Cerebellar nuclear complex (tissue), 1 donor: ENCODE measurements at regions not wholly inside any gene's neighbourhood (a gene's known extent, or its start where the extent isn't known, plus 50 kb on each side); places are given as distances from the start of the nearest gene placed in this dataset.
"Not testable (repeated sequence)": the region's sequence is repeated elsewhere in the genome, so short reads cannot be mapped to it uniquely, and the experiment has no call there.

Experiments
- DNase-seq, 2 experiments: peaks; one replicate each; lab custom pipeline; 2025; lab: John Stamatoyannopoulos, UW

DNA sequence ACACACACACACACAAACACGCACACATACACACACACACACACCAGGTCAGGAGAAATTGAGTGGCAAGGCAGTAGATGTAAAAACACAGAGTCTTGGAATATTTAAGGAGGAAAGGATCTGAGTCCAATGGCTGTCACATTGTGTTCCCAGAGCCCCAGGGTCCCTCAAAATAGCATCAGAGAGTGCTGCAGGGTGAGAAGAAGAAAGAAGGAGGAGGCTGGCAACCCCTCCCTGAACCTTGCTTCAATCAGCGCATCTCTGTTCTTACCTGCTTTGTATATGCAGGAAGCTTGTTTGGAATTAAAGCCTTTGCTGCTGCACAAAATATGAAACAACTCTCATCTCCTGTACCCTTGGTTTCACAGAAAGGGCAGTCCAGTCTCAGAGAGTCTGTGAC is 406.5 kb downstream of the MIAT start:
- DNase-seq = no peak

DNA sequence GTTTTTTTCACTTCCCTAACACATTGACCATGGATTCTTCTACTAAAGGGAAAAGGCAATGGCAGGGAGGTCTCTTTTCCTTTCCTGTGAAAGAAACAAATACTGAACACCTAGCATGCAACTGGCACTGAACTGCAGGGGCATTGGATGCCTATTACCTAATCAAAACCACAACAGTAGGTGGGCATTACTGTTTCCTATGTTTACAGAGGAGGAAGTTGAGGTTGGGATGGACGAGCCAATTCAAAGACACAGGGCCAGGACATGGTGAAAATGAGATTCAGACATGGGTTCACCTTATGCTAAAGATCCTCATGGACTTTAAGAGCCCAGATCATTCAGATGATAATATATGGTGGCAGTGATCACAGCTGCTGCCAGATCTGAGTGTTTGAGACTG is 407.0 kb downstream of the MIAT start:
- DNase-seq = no peak

DNA sequence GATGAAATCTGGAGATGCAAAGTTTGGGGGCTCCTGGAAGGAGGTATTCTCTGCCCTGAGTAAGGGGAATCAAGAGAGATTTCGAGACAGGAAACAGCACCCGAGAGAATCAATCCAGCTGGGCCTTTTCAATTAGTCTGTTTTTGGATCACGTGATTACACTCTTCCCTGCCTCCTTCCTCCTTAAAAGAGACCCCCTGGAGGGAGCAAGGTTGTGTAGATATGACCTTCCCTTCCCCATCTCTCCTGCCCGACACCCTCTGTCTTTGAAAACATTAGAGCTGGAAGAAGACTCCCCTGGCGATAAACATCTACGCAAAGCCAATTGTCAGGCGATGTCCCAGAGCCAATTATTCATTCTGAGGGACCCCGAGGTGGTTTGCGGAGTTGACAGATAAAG is 407.9 kb downstream of the MIAT start:
- no peak for DNase-seq

DNA sequence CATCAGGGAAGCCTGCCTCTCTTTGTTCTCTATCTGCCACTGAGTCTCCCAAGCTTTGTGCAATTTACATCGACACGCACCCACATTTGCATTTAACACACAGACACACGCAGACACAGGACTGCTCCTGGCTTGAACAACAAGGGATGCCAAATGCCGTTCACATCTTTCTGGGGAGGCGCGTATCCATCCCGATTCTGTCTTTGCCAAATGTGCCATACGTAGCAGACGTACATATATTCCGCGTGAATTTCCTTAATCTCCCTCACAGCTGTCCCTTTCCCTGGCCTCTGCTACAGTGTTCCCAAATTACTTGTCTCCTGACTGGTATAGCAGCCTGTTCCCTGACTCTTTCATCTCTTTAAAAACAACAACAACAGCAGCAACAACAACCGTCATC is 409.5 kb downstream of the MIAT start:
- DNase-seq = no peak

DNA sequence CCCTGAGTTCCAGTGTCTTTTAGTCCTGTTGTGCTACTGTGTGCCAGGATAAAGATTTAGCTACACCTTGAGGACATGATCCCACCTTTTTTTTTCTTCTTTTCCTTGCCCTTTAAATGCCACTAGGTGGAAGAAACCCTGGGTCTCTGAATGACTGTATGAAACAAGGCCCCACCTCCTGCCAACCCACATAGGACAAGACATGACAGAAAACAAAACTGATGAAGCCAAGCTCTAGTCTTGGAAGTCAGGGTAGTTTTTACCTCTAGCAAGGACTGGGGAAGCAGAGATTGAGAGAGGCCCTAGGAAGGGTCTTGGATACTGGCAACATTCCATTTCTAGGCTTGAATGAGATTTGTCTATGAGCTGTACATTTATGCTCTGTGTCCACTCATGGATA is 410.7 kb downstream of the MIAT start:
- DNase-seq = no peak

DNA sequence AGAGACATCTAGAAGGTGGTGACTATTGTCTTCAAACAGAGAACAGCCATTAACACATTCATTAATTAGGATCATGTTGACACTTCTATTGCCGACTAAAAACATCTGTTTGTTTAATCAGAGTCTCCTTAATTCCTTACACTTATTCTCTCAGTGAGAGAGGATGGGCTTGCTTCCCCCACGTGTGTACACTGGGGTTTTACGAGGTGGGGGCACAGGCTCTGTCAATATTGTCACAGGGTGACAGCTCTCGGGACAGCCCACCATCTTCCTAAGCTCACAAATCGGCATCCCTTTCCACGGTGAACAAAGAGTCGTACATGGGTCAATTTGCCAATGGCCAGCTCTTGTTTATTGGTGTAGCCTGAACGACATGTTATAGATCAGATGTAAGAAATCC is 413.2 kb downstream of the MIAT start:
- DNase-seq = no peak

DNA sequence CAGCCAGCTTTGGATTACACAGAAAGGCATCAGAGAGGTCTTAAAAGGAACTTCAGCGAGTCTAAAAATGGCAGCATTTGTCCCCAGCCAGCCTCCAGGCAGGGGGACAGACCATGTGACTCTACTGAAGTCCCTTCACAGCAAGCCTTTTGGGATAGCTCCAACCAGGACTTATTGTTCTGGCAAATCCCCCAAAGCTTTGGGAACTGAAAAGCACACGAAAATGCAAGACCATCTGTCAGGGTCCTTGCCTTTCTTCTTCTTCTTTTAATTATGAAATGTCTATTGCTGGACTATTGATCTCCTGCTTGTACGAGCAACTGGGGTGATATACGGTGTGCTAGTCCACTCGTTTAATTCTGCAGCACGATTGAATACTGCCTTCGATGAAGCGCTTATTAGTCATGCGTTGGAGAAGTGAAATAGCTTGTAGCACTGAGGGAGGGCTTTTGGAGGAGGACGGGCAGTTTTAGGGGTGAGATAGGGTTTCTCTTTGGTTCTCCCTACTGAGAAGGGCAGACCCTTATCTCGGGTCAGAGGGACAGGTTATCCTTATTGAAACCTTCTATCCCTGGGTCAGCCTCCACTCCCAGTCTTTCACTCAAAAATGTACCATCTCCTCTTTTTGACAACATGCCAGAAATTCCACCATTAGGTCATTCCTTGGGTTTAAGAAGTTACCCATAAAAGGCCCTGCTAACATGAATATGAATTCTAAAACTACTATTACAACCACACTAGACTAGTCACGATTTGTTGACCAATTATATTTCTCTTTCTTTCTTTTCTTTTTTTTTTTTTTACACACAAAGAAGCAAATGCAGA is 416.4 kb downstream of the MIAT start:
- DNase-seq = no peak

DNA sequence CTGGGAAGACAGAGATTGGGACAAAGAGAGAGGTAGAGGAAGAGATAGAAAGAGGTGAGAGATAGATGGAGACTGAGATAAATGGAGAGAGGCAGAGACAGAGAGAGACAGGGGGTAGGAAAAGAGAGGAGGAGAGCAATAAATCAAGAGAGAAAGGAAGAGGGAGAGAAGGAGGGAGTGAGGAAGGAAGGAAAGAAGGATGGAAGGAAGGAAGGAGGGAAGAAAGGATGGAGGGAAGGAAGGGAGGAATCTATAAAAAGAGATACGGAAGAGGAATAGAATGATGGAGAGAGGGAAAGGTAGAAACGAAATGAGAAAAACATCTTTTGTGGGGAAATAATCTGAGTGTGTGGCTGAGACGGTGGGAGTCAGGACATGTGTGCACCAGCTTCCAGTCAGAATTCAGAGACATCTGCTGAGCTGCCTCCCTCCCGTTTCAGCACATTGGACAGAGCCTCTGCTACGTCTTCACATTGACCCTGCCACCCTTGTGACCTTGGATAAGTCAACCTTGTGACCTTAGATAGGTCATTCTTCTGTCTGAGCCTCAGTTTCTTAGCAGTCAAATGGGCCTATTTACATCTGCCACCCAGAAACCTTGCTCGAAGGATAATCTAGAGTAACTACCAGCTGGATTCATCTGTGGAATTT is 417.8 kb downstream of the MIAT start:
- DNase-seq = no peak

DNA sequence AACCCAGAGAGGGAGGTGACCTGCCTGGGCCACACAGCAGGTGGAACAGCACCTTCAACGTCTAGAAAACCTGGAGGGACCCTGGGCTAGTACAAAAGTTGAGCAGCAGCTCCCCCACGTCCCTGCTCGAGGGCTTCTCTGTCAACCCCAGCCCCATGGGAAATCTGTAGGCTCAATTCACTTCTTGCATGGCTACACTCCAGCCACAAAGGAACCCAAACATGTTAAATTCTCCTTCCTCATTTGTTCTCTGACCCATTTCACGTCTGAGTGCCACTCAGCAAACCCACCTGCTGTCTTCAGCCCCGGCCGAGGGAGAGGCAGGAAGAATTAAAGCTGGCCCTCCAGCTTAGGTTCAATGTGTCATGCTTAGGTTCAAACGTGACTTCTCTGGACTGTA is 418.5 kb downstream of the MIAT start:
- DNase-seq = no peak

DNA sequence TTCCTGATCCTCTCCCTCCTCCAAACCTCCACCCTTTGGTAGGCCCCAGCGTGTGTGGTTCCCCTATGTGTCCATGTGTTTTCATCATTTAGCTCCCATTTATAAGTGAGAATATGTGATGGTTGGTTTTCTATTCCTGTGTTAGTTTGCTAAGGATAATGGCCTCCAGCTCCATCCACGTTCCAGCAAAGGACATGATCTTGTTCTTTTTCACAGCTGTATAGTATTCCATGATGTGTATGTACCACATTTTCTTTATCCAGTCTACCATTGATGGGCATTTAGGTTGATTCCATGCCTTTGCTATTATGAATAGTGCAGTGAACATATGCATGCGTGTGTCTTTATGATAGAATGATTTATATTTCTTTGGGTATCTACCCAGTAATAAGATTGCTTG is 420.7 kb downstream of the MIAT start:
- not testable (repeated sequence) for DNase-seq

DNA sequence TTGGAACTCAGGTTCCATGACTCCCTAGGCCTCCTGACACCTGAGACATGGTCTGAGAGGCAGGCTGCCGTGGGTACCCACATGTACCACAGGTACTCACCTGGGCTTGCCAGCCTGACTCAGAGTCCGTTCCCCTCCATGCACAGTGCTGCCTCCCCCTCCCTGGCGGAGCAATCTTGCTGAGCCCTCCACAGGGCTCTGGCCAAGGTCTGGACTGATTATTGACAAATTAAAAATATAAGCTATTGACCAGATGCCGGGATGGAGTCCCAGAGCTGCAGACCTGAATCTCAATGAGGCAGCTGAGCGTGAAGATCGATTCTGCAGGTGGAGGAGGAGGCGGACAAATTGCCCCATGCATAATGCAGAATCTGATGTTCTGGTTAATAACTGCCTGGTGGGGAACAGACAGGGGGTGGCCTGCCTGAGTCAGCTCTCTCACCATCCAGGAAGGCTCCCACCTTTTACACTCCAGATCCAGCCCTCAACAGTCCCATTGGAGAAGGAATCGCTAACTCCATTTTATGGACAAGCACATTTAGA is 422.7 kb downstream of the MIAT start:
- no peak for DNase-seq

DNA sequence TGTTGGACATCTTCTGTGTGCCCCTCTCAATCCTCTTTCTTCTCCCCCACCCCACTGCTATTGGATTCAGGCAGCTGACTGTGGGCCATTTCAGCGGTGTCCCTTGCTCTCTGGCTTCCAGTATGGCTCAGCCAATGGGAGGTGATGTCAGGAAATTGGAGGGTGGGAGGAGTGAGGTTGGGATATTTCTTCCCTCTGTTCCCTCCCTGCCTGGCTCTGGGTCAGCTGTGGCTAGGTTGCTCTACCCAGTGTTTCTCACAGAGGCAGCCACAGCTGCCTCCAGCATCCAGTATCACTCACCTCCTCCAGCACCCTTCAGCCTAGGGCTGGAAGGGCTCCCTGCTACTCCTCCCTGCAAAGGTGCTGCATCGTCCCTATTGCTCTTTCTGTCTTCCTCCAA is 423.5 kb downstream of the MIAT start:
- no peak for DNase-seq

DNA sequence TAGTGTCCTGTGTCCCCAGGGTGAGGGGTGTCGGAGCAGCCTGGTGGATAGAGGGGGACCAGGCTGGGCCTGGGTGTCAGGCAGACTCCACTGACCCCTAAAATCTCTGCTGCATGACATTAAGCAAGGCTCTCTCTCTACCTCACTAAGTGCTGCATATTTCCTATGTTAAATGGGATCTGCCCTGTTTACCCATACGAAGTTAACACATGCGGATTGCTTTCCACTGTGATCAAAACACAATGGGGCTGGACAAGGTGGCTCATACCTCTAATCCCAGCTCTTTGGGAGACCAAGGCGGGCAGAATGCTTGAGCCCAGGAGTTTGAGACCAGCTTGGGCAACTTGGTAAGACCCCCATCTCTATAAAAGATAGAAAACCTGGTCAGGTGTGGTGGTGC is 426.2 kb downstream of the MIAT start:
- DNase-seq = no peak

DNA sequence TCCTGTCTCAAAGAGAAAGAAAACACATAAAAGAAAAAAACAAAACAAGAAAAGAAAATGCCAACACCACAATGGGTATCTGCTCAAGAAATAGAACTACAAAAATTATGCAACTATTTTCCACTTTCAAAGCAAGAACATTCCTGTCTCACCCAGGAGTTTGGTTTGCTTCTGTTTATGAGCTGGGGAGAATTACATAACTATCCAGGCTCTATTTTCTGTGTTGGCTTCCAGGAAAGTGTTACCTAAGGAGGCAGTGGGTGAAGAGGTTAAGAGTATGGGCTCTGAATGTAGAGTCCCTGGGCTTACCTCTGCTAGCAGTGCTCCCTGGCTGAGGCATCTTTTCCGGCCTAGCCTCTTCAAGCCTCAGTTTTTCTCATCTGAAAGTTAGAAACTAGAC is 426.7 kb downstream of the MIAT start:
- DNase-seq = no peak

DNA sequence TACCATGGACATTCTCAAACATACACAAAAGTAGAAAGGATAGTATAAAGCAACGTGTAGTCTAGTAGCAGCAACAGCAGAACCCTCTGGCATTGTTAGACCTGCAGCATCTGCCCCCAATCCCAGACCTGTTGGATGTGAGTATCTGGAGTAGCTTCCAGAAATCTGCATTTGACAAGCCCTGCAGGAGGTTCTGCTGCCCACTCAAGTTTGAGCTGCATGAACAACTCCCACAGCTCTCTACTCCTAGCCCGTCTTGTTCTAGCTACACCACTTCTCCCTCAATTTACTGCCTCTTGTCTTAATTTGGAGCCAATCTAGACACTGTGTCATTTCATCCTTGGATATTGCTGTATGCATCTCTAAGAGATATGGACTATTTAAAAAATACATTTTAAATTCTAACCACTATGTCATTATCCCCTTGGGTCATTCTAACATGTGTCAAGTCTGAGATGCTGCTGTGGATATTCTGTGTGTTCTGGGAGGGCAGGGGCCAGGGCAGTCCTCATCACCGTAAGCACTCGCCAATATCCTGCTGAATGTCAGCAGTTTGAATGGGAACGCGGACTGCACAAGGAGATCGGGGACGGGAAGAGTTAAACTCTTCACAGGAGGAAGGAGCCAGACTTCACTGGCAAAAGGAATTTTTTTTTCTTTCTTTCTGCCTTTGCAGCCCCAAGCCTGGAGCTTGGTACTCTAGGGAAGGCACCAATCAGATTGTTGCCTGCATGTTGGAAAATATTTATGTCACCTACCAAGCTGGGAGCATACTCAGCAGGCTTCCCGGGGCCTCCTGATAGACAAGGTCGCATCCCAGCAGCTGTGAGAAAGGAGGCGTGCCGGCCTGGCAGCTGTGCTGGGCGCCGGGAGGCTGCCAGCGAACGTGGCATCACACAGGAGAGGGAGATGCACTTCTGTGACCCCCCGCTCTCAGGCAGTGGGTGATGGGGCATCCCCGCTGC is 429.0 kb downstream of the MIAT start:
- no peak for DNase-seq

DNA sequence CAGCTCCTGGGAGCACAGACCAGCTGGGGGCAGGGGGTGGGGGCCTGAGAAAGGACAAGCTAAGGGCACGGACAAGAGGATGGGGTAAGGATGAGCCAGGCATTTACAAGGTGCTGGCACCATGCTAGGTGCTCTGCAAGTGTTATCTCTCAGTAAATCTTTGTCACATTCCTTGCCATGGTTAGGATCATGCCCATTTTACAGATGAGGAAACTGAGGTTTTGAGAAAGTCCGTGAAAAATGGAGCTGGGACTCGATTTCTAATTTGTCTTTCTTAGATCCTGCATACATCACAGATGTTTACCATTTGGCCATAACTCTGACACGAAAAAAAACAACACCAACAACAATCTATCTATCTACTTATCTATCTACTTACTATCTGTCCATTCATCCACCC is 429.7 kb downstream of the MIAT start:
- no peak for DNase-seq

DNA sequence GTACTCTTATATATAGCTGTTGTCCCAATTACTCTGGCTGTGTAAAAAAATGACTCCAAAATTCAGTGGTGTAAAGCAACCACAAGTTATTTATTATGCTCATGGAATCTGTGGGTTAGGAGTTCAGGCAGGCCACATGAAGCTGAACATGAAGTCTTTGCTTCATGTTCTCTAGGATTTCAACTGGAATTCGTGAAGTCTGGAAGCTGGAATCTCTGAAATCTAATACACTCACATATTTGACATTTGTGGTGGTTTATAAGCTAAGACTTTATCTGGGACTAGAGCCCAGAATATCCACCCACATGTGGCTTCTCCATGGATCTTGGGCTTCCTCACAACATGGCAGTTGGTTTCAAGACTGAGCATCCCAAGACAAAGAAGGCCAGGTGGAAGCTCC is 430.6 kb downstream of the MIAT start:
- DNase-seq = no peak

DNA sequence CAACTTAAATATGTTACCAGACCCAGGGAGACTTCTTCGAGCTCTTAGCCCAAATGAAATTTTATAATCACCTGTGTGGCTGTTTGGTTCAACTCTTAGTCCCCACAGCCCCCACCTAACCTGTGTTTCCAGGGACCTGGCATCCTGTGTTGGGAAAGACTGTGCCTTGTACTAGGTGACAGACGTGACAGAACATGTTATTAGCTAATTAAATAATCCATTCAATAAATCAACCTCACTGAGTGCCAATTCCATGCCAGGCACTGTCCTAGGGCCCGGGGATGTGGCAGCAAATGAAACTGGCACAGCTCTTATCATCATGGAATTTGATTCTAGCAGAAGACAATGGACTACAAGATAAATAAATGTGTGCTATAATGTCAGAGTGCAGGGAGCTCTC is 431.9 kb downstream of the MIAT start:
- DNase-seq = no peak

DNA sequence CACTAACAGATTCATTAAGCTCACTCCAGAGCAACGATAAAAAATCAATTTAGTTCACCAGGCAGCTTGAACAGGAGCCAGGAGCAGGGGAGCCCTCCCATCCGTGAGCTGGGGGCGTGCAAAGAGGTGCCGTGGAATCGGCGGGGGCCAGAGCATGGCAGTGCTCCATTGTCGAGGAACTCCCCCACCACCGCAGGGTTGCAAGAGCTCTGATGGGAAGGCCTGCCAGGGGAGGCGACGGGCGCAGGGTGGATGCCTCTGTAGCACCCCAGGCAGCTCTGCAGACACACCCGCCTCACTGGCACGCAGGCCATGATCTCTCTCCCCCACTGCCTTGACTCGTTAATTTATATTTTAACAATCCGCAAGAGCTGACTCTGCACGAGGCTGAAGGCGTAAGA is 433.2 kb downstream of the MIAT start:
- DNase-seq = no peak

DNA sequence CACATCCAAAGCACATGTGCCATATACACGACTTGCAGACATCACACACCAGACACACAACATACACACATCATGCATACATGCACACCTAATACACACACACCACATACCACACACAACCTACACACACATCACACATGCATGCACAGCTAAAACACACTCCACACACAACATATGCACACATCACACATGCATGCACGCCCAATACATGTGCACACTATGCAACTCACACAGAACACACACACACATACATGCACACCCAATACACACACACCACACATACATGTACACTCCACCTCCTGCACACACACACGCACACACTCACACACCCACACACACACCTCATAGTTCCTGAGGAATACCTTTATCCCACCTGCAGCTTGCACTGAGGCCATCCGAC is 436.0 kb downstream of the MIAT start:
- no peak for DNase-seq

DNA sequence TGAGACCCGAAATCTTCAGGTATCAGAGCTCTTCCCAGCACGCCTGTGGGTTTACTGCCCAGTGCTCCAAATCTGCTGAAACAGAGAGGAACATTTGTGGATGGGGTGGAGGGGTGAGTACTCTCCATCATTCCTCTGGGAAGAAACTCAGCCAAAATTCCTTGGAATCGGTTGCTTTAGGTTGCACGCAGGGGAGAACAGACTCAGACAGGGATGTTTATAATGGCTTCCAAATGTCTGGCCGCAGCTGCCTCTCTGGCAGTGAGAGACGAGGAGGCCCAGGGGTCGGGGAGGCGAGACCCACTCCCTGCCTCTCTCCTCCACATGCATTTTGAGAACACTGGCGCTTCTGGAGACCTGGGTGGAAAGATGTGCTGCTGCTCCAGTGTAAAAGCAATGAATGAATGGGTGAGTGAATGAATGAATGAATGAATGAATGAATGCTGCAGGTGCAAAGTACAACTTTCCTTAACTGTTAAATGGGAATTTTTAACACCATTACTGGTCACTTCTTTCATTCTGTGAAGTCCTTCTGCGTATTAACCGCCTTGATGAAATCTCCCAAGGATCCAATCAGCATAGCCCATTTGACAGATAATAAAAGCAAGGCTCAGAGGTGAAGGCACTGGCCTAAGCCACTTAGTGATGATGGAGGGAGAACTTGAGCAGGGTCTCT is 437.4 kb downstream of the MIAT start:
- no peak for DNase-seq

DNA sequence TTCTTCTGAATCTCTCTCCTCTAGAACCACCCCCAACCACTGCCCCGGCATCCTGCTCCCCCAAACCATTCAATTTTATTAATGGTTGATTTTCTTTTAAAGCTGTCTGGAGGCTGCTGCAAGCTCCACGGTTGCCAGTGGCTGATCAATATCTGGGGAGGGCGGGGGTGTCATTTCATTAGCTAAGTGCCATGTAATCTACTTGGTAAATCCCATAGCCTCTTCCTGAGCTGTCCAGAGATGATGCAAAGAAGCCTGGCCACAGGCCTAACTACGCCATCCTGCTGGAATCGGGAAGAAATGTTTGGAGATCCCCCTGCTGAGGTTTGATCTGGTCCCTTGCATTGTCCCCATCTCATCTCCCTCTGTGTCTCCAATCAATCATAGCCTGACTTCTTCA is 440.1 kb downstream of the MIAT start:
- no peak for DNase-seq
